NCI-H1048 (cell line): ENCODE measurements at regions not wholly inside any gene's neighbourhood (a gene's known extent, or its start where the extent isn't known, plus 50 kb on each side); places are given as distances from the start of the nearest gene placed in this dataset.
"Not testable (repeated sequence)": the region's sequence is repeated elsewhere in the genome, so short reads cannot be mapped to it uniquely, and the experiment has no call there.

Source experiments
- DNase-seq: peaks from one replicate; lab custom pipeline; 2025; lab: John Stamatoyannopoulos, UW

DNA sequence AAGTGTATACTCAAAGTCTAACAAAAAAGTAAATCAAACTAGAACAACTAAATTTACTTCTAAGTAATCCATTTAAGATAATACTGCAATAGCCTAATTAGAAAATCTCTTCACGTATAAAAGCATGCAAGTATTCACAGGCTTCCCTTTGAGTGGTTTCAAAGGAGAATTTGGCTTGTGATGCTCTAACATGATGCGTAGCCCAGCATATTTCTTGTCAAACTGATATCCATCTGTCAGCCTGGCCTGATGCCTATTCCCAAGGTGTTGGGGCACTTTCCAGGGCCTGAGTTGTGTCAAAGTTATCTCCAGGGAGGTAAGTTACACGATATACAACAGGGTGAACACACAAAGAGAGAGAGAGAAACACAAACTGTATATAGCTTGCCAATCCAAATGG lies 287.0 kb upstream of the MAGEB18 start:
- DNase-seq, result no peak

DNA sequence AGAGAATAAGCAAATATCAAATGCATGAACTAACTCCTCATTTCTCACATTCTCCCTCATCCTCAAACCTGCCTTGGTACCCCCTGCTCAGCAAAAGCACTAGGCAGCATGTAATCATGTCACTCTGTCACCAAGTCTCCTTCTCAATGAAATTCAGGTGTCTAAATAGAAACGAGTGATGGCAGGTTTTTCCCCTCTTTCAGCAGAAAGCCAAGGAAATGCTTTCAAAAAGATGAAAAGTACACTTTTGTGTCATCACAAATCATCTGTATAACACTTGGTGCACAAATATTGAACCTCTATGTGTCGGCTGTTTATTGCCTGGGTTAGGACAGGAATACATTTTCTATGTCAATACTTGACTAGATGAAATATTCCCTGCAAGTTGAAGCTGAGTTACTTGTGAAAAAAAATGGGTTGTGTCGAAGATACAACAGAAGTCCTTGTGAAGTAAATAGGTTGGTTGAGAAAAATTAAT lies 285.1 kb upstream of the MAGEB18 start:
- no peak for DNase-seq

DNA sequence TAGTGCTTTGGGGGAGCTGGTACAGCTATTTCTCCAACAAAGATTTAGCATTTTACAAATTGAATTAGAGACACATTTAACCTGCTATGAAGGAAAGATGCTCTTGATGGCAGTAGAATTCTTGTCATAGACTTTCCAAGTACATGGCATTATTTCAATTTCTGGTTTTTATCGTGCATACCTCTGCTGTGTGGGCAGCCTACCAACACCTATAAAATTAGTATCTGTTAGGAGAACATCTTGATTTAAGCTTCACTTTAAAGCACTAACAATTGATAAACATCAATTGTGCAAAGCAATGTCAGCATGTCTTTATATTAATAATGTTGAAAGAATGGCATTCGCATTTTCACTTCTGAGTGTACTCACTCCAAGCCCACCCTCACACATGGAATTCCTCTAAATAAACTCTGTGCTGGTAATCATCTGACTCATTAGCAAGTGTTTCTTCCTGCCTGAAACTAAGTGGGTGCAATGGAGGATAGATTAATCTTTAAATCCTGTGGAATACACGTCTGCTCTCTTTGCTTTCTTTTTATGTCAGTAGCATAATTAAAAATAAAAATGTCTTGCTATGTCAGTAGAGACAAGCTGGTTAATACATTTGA lies 279.8 kb upstream of the MAGEB18 start:
- DNase-seq, result no peak

DNA sequence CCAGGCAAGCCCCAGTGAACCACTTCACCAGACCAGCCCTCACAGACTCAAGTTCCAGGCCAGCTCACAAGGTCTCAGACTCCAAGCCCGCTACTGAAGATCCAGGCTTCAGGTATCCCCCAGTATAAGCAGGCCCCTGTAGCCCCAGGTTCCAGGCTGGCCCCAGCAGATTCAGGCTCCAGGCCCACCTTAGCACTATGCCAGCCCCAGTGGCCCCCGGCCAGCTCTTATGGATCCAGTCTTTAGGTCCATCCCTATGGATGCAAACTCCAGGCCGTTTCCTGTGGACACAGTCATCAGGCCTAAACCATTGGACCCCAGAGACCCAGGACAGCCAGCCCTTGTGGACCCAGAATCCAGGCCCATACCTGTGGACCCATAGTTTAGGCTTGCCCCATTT lies 277.8 kb upstream of the MAGEB18 start:
- no peak for DNase-seq

DNA sequence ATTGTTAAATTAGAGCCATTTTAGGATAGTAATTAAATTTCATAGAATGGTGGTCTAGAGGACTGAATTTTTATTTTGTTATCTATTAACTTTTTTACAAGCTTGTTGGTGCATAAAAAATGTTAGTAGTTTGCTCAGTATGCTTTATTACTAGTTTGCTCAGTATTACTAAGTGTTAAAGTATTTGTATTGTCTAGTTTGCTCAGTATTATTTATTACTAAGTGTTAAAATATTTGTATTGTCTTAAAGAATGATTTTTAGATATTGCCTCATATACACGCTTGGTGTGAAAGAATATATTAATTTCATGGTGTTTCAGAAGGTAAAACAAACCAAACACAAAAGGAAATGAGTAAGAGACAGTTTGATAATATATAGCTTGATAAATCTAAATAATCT lies 268.4 kb upstream of the MAGEB18 start:
- DNase-seq, result no peak

DNA sequence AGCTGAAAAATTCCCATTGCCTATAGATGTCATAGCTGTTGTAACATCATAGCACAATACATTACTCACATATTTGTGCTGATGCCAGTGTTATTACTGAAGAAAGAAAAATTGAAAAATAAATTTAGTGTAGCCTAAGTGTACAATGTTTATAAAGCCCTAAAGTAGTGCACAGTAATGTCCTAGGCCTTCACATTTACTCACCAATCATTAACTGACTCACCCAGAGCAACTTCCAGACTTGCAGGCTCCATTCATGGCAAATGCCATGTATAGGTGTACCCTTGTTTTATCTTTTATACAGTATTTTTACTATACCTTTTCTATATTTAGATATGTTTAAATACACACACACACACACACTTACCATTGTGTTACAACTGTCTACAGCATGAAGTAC lies 265.4 kb upstream of the MAGEB18 start:
- no peak for DNase-seq

DNA sequence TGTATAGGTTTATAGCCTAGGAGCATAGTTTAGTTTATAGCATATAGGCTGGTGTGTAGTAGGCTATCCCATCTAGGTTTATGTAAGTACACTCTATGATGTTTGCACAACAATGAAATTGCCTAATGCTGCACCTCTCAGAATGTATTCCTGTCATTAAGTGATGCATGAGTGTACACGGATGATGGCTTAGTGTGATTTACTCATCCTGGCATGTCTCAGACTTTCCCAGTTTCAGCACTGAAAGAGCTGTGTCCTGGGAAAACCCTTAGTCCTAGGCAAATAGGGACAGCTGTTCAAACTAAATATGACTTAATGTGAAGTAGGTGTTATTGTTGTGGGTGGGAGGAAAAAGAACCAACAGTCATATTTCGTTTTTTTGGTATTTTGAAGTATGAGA lies 264.9 kb upstream of the MAGEB18 start:
- DNase-seq, result no peak

DNA sequence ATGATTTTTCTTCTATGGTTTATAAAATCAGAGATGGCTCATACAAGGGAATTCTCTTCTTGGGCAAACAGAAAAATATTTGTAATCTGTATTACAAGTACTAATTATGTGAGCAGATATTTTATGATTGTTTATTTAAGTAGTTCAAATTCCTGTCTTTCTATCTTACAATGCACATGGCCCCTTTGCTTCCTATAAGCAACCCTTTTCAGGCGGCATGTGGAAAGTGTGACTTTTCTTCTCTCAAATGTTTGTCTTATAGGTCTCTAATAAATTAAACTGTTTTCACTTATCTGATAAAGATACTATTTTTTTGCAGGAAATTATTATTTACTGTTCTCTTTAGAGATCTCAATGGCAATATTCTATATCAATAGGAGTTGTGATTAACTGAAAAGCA lies 259.3 kb upstream of the MAGEB18 start:
- no peak for DNase-seq

DNA sequence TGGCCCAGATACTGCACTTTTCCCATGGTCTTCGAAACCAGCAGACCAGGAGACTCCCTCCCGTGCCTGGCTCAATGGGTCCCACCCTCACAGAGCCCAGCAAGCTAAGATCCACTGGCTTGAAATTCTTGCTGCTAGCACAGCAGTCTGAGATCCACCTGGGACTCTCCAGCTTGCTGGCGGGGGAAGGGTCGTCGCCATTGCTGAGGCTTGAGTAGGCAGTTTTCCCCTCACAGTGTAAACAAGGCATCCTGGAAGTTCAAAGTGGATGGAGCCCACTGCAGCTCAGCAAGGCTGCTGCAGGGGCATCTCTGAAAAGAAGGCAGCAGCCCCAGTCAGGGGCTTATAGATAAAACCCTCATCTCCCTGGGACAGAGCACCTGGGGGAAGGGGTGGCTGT lies 255.6 kb upstream of the MAGEB18 start:
- not testable (repeated sequence) for DNase-seq

DNA sequence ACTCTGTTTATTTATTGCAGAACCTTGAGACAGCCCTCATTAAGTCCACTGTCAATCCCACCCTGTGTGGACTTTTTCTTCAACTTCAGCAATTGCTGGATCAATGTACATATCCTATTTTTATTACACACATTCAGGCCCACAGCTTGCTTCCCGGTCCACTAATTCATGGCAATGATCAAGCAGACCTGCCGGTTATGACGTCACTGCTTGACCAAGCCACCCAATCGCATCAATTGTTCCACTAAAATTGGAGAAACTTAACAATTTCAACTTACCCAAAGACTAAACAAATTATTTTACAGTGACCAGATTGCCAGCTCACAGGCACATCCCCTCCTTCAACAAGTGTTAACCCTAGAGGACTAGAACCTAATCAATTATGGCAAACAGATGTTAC lies 240.4 kb upstream of the MAGEB18 start:
- no peak for DNase-seq

DNA sequence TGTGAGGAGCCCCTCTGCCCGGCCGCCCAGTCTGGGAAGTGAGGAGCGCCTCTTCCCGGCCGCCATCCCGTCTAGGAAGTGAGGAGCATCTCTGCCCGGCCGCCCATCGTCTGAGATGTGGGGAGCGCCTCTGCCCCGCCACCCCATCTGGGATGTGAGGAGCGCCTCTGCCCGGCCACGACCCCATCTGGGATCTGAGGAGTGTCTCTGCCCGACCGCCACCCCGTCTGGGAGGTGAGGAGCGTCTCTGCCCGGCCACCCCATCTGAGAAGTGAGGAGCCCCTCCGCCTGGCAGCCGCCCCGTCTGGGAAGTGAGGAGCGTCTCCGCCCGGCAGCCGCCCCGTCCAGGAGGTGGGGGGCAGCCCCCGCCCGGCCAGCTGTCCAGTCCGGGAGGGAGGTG lies 232.4 kb upstream of the MAGEB18 start:
- DNase-seq, result not testable (repeated sequence)

DNA sequence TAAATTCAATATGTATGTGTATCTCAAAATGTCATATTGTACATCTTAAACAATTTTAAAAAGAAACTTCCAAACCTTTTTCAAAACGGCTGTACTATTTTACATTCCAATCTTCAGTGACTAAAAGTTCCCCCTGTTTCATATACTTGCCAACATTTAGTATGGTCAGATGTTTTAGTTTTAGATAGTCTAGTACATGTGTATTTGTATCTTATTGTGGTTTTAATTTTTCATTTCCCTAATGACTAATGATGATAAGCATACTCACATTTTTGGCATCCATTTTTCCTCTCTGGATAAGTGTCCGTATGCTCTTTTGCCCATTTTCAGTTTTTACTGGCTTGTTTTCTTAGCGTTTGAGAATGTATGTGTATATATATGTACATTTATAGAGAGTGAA lies 212.2 kb upstream of the MAGEB18 start:
- no peak for DNase-seq

DNA sequence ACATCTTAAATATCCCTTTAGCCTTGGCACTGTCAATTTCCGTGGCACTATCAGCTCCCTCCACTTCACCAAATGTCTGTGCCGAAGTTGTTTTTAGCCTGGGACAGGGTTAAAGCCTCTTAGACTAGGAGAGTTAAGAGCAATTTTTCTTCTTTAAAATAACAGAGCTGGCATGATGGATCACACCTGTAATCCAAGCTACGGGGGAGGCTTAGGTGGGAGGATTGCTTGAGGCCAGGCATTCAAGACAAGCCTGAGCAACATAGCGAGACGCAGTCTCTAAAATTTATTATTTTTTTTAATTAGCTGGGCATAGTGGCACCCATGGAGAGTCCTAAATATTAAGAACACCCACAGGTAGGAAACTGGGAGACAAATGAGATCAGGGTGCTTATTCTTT lies 209.8 kb upstream of the MAGEB18 start:
- DNase-seq, result no peak

DNA sequence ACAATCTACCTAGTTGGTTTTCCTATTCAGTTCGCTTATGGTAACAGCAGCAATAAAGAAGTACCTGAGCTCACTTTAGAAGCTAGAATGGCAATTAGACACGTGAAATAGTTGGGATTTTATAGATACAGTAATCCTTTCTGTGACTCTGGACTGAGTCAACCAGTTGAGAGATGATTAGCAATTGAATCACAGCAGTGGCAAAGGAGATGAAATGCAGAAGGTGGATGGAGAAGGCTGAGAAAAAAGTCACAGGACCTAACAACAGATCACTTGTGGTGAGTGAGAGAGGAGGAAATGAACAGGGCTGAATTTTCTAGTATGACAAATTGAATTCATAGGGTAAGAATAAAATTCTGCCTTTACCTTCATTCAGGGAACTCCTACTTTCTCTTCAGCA lies 197.1 kb upstream of the MAGEB18 start:
- DNase-seq, result no peak

DNA sequence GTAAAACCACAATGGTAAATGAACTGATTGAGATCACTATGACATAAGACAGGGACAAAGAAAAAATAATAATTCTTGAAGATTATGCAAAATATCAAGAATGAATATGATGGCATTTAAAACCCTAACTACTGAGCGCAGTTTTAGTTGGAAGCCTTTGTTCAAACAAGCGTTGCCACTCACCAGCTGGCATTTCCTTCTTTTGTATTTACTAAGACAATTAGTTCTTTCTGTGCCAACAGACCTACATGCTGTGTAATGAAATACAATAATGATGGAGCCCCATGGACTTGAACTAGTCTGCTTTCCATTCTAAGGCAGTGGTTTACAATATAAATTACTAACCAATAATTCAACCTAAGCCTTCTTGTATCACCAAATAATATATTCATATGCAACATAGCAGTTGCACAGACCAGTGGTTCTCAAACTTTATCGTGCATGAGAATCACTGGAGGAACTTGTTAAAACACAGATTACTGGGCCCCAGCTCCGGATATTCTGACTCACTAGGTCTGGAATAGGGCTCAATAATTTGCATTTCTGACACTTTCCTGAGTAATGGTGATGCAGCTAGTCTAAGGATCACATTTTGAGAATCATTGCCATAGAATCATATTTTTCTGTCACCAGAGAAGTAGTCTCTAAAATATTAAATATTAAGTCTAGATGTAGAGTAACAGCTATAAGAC lies 196.4 kb upstream of the MAGEB18 start:
- no peak for DNase-seq

DNA sequence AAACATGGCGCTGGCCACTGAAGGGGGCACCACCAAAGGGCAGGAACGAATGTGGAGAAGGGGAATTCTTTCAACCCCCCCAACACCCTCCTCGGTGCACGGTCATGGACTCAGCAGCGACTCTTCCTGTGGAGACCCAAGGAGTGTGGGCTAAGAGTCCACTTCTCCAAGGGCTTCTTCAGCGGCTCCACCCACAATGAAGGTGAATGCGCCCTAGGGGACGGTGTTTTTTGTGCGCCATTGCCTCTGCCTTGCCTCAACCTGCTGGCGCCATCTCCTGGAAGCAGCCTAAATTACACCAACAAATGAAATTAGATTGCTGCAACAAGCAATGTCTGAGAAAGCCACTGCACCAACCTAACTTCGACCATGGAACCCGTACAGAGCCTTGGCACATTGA lies 169.2 kb upstream of the MAGEB18 start:
- peak; percentile 20 for DNase-seq

DNA sequence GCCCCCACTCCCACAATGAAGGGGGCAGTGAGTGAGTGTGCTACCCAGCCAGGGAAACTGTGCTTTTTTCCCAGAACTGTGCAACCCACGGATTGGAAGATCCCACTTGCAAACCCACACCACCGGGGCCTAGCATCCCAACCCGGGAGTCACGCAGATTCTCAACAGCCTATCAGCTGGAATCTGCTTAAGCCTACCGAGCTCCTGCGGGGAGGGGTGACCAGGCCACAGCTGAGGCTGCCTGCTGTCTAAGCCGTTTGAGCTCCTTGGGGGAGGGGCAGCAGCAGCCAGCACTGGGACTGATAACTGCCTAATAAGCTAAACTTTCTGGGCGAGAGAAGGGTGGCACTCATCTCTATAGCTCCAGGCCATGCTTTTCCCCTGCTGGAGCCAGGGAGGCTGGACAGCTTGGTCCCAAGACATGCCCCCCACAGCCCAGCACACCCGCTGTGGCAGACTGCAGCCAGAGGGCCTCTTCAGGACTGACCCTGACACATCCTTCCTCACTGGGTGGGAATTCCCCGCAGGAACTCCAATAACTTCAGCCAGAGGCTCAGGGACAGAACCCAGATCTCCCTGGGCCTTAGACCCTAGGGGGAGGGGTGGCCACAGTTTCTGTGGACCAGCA lies 161.3 kb upstream of the MAGEB18 start:
- DNase-seq, result no peak

DNA sequence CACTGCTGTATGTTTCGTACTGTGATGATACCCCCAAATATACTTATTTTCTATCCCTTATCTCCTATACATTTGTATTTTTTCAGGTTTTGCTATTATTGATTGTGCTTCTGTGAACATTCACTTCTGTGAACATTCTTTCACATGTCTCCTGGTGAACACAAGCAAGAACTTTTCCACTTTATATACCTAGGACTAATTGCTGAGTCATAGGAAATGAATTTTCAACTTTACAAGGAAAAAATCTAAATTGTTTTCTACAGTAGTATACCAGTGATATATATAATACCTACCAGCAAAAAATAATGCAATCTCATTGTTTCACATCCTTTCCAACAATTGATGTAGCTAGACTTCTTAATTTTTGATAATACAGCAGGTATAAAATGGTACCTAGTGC lies 139.5 kb upstream of the MAGEB18 start:
- DNase-seq, result no peak

DNA sequence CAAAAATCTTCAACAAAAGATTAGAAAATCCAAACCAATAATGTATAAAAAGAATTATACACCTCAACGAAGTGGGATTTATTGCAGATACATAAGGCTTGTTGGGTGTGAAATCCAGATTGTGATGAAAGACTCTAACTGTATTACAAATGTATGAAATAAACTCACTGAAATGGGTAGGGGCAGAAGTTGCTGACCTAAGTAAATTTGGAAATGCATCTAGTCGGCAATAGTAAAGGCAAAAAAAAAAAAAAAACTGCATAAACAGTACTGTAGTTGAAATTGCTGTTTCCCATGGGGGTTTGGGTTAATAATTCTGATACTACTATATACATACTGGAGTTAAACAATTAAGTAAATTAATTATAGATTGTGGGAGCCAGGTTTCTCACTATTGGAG lies 130.7 kb upstream of the MAGEB18 start:
- DNase-seq, result no peak

DNA sequence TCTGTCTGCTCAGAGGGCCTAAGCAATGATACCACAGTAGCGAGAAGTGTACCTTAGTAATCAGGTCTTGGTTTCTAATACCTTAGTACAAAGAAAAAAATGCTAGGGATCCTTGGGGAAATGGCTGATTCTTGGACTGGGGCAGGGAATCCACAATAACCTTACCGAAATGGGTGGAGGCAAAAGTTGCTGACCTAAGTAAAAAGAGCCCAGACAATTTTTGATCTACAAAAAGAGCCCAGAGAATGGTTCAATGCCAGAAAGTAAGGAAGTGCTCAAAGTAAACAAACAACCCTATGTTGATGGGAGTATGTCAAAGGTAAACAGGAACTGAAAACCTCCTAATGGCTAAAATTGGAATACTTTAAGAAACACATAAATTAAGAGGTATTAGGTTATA lies 130.1 kb upstream of the MAGEB18 start:
- no peak for DNase-seq

DNA sequence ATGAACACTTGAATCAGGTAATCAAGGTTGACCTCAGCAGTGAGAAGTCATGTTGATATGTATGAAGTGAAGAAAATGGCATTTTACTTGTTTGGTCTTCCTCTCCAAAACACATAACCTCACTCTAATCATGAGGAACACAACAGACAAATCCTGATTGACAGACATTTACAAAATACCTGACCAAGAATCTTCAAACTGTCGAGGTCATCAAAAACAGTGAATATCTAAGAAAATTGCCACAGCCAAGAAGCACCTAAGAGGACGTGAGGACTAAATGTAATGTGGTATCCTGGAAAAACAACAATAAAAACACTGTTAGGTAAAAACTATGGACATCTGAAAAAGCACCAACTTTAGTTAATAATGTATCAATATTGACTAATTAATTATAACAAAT lies 129.5 kb upstream of the MAGEB18 start:
- no peak for DNase-seq

DNA sequence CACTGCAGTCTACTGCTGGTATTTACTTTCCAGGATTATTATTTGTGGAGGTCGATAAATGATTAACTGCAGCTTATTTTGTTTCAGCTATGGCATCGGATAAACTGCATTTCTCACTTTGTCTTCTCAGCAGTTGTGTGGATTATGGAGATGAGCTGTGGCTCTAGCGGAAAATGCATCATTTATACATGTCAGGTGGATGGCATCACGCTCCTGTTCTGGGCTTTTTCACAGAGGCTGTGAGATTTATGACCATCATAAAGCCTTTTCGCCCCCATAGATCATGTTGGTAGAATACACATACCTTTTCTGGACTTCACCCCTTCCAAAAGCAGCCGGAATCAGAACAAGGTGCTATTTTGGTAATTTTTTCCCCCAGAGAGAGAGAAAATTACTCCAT lies 118.8 kb upstream of the MAGEB18 start:
- no peak for DNase-seq

DNA sequence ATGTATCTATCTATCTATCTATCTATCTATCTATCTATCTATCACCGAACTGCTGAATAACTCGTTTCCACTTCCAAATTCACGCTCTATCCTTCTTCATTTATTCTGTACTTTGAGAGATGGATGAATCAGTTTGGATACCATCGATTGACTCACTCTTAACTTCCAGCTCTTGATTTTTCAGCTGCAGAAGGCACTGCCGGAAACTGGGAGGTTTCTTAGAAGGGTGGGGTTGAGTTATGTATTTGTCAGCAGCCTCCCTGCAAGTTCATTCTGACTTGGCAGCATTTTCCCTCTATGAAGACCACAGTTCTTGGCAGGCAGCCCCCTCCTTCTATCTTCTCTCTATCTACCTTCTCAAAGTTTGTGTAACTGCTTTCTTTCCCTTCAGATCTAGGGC lies 112.0 kb upstream of the MAGEB18 start:
- DNase-seq, result no peak
